Ureter (tissue), 1 donor: ENCODE measurements at regions not wholly inside any gene's neighbourhood (a gene's known extent, or its start where the extent isn't known, plus 50 kb on each side); places are given as distances from the start of the nearest gene placed in this dataset.

ENCODE experiments used
- DNase-seq: peaks from one replicate; pipeline ENCODE4 v3.0.0-alpha.2; 2020; ENCODE audit warnings: low spot score
- donor health status: DM: yes; HTN: yes; CAD: no.

- DNase-seq: no peak
These were observed 102.8 kb upstream of the TMCC3 start for GRCh38 chr12:94753036-94753679.

- DNase-seq: no peak
These were observed 100.5 kb upstream of the TMCC3 start for GRCh38 chr12:94750864-94751263.

GRCh38 chr12:94749890-94750289 is 99.5 kb upstream of the TMCC3 start:
- DNase-seq: no peak

- DNase-seq: no peak
These were observed 99.1 kb upstream of the TMCC3 start for GRCh38 chr12:94749455-94749854.

- DNase-seq: no peak
These were observed 98.5 kb upstream of the TMCC3 start for GRCh38 chr12:94748726-94749421.

GRCh38 chr12:94745562-94745961 is 95.2 kb upstream of the TMCC3 start:
- no peak for DNase-seq

- DNase-seq: no peak
These were observed 92.8 kb upstream of the TMCC3 start for GRCh38 chr12:94743174-94743573.

- DNase-seq: no peak
These were observed 90.4 kb upstream of the TMCC3 start for GRCh38 chr12:94740601-94741362.

- no peak for DNase-seq
These were observed 86.5 kb upstream of the TMCC3 start for GRCh38 chr12:94736820-94737219.

- DNase-seq: no peak
These were observed 85.6 kb upstream of the TMCC3 start for GRCh38 chr12:94736004-94736403.

GRCh38 chr12:94733727-94734126 is 83.4 kb upstream of the TMCC3 start:
- DNase-seq: no peak

GRCh38 chr12:94732367-94732990 is 82.1 kb upstream of the TMCC3 start:
- DNase-seq: no peak

GRCh38 chr12:94731733-94732360 is 81.5 kb upstream of the TMCC3 start:
- no peak for DNase-seq

GRCh38 chr12:94730847-94731246 is 80.5 kb upstream of the TMCC3 start:
- DNase-seq: no peak

GRCh38 chr12:94726236-94726835 is 76.0 kb upstream of the TMCC3 start:
- DNase-seq: no peak

GRCh38 chr12:94725375-94726168 is 75.2 kb upstream of the TMCC3 start:
- DNase-seq: no peak

GRCh38 chr12:94722664-94723063 is 72.3 kb upstream of the TMCC3 start:
- DNase-seq: no peak

GRCh38 chr12:94721173-94721572 is 70.8 kb upstream of the TMCC3 start:
- DNase-seq: no peak

GRCh38 chr12:94718114-94718513 is 67.8 kb upstream of the TMCC3 start:
- DNase-seq: no peak

- no peak for DNase-seq
These were observed 67.3 kb upstream of the TMCC3 start for GRCh38 chr12:94717656-94718055.

GRCh38 chr12:94717108-94717507 is 66.8 kb upstream of the TMCC3 start:
- no peak for DNase-seq
